ENCODE measurements at regions not wholly inside any gene's neighbourhood (a gene's known extent, or its start where the extent isn't known, plus 50 kb on each side); places are given as distances from the start of the nearest gene placed in this dataset.
"Not testable (repeated sequence)": the region's sequence is repeated elsewhere in the genome, so short reads cannot be mapped to it uniquely, and the experiment has no call there.

DNA sequence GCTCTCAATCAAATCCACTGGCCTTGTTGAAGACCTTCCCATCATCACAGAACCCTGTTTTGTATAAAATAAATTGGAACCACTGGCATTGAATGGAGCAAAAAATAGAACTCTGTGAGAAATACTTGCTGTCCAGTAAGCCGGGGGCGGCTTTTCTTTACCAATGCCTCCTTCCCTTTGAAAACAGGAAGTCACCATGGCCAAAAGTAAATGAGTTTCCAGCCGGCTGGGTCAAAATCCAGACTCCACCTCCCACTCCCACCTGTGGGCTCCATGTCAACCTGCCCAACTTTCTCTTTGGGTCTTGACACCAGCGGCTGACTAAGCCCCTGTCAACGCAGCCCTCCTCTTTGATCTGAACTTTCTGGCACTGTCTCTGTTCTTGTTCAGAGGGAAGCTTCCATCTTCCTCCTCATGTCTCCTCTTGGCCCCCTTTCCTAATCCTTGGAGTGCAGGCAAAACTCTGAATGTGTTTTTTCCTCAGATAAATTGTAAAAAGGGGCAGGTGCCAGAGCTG lies 95.2 kb downstream of the TFAP2C start:
- DNase-seq (ENCODE audit: low read depth, low spot score), result no peak

DNA sequence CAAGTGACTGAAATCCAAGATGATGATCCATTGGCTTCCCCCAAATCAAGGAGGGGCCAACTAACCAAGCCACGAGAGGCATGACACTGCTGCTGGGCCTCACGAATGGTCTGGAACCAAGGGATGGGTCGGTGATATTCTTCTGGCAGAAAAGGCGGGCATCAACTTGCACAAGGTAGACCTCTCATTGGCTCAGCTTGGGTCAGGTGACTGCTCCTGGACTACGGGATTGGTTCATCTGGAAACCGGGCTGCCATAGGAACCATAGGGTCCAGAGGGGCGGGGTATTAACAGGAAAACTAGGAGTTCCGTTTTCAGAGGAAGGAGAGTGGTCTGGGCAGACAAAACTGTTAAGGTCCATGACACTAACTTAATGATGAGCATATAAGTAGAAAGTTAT lies 100.9 kb downstream of the TFAP2C start:
- DNase-seq (ENCODE audit: low read depth, low spot score), result no peak

DNA sequence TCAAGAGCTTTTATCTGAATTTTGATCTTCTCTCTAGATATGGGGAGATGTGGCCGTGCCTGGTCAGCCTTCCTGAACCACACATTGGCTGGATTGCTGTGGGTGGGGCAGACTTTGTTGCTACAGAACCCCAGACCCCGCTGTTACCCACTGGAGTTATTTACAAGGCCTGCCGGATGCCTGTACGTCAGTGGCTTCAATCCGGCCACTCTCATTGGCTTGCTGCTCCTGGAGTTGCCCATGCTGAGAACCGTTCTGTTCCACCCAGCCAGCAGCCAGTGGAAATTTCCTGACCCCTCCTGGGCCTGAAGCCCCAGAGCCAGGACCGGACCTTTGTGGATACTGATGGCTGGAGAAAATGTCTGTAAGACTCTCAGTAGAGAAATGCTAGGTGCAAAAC lies 101.9 kb downstream of the TFAP2C start:
- no peak for DNase-seq (ENCODE audit: low read depth, low spot score)

DNA sequence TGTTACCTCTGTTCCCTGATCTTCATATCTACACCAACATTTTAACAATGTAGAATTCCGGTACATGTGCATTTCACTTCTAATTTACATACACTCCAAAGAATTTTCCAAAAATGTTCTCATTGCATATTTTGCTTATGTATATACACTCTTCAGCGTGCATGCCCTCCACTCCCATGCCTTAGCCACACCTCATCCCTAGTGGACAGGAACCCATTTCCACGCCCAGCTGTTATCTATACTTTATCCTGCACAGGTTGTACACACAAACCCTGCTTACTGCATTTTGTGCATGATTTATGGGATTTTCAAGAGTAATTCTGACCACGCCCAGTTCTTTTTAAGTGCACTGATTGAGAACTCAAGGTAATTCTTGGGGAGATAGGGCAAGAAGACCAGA lies 102.4 kb downstream of the TFAP2C start:
- DNase-seq (ENCODE audit: low read depth, low spot score), result no peak

DNA sequence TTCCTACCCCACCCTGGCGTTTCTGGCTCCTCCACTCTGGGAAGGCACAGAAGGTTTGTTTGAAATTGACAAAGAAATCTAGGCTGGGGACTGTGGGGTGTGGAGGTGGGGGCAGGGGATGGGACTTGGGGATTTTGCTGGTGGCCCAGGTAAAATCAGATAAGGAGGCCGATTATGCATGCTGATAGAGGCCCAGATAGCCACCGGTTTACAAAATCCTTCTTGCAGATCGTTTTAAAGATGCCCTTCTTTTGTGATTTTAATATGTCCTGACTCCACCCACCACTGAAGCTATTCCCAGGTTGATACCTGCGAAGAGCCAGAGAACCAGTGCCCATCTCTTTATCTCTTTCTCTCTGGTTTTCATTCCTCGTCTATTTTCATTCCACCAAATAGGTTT lies 104.9 kb downstream of the TFAP2C start:
- DNase-seq (ENCODE audit: low read depth, low spot score), result no peak

DNA sequence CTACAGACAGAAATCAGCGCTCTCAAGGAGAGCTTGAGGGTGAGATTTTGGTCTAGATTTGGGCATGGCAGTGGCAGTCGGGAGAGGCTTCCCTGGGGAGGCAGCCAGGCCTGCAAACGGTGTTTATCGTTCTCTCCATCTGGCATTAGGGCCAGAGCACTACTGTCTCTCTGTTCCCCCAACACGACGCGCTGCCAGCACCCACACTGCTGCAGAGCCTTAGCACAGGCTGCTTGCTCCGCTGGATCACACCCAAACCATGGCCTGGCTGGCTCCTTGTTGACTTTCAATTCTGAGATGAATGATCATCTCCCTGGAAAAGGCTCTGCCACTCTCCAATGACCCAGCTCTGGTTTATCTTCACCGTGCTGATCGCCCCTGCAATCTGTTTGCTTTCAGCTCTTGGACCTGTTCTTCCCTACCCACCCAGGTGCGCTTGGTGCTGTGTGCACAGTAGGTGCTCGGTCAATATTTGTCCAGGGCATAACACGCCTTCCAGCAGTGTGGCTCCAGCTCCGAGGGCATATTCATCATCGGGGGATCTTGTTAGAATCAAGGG lies 106.1 kb downstream of the TFAP2C start:
- no peak for DNase-seq (ENCODE audit: low read depth, low spot score)

DNA sequence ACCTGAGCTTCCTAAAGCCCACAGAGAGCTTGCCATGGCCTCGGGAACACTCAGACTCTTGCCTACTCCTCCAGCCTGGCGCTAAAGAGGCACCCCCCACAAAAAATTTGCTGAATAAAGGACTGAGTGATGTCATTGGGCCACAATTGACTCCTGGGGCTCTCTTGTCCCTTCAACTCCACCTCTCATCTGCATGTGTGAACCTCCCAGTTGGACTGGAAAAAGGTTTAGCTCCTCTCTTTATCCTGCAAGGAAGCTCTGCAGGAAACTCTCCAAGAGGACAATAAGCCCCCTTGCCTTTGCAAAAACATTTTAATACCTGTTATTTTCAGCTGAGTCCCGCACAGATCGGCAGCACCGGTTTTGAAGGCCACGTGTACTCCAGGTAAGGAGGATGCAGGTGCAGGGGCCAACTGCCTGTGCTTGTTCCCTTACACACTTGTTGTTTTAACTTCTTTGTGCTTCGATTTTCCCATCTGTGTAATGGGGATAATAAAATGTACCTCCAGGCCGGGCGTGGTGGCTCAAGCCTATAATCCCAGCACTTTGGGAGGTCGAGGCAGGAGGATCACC lies 107.3 kb downstream of the TFAP2C start:
- DNase-seq (ENCODE audit: low read depth, low spot score), result no peak

DNA sequence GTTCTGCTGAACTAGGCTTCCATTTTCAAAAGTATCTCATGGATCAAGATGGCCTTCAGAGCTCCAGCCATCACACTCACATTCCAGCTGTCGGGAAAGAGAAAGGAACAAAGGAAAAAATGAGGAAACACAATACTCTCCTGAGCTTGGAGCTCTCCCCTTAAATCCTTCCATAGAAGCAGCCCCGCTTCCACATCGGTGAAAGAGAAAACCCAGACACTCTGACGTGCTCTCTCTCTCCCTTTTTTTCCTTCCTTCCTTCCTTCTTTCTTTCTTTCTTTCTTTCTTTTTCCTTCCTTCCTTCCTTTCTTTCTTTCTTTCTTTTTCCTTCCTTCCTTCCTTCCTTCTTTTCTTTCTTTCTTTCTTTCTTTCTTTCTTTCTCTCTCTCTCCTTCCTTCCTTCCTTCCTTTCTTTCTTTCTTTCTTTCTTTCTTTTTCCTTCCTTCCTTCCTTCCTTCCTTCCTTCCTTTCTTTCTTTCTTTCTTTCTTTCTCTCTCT lies 115.3 kb downstream of the TFAP2C start:
- DNase-seq (ENCODE audit: low read depth, low spot score), result not testable (repeated sequence)

DNA sequence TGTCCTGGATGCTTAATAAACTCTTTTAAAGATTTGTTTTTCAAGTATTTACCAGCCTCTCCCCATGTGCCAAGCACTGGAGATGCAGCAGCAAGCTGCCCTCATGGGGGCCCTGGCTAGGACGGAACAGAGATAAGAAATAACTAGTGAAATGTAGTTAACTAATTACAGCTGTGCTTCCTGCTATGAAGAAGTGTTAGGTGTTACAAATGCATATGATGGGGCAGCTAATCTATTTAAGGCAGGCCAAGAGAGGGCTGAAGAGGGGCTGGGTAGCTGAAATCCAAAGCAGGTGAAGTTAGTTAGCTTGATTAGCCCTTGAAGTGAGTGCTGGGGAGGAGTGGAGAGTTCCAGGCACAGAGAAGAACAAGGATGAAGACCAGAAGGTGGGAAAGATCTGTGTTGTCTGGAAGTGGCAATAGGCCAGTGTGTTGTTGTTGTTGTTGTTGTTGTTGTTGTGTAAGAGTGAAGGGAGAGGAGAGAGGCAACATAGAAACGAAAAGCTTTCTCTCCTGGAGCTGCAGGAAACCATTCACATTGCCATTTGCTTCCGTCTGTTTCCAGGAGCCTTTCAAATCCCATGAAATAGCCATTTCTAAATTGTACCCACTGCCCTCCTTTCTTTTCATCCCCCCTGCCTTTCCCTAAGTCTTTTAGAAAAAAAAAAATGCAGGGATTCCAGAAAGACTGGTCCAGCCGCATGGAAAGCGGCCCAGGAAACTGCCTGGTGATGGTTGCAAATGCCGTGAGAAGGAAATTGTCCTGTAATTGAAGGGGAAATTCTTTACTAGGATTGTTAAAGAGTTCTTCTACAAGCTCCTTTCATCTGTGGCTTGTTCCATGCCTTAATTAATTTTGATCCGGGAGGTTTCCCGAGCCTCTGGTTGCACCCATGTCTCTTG lies 119.6 kb downstream of the TFAP2C start:
- no peak for DNase-seq (ENCODE audit: low read depth, low spot score)

DNA sequence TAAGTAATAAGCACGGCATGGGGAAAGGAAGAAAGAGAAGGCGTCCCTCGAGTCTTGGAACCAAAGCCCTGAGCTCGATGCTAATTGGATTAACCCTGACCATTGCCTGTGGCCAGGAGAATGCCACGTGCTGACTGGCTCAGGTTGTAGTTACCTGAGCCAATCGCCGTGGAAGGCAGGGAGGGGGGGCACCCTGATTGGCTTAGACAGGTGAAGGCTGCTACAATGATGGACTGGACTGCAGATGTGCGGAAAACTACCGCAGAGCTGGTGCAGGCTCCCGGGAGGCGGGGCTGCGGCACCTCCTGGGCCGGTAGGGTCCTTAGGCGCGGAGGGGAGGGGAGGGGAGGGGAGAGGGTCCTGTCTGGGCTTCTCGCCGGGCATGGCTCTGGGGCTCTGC lies 121.3 kb downstream of the TFAP2C start:
- no peak for DNase-seq (ENCODE audit: low read depth, low spot score)

DNA sequence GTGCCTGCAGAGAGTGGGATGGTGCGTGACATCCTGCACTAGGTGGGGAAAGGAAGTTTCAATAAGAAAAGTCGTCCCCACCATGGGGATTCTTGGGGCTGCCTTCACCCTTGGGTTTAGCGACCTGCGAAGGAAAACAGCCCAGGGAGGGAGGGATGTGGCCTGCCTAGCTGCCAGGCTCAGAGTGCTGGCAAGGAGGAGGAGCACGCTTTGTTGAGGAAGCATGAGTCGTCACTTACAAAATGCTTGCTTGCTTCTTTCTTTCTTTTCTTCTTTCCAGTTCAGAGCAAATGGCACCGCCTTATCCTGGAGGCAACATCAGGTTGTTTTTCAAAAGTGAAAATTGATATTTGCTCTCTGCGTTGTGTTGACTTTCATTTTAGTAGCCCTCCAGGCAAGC lies 123.2 kb downstream of the TFAP2C start:
- DNase-seq (ENCODE audit: low read depth, low spot score), result no peak

DNA sequence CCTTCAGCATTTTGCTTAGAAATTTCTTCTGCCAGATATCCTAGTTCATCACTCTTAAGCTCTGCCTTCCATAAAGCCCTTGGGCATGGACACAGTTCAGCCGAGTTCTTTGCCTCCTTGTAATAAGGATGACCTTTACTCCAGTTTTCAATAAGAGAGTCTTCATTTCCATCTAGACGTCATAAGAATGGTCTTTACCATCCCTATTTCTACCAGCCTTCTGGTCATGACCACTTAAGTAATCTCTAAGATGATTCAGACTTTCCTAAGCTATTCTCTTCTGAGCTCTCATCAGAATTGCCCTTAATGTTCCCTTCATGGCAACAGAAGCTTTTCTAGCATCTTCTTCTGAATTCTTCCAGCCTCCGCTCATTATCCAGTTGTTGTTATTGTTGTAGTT lies 126.1 kb downstream of the TFAP2C start:
- DNase-seq (ENCODE audit: low read depth, low spot score), result no peak

DNA sequence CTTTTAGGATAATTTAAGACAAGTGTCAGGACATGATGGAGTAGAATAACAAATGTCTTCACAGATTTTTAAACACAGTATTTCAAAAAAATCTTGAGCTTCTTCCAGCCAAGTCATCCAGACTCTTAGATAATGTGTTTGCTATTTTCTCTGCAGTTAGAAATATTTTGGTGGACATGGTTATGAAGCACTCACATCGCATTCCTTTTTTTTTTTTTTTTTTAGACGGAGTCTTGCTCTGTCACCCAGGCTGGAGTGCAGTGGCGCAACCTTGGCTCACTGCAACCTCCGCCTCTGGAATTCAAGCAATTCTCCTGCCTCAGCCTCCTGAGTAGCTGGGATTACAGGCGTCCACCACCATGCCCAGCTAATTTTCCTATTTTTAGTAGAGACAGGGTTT lies 127.6 kb downstream of the TFAP2C start:
- DNase-seq (ENCODE audit: low read depth, low spot score), result not testable (repeated sequence)

DNA sequence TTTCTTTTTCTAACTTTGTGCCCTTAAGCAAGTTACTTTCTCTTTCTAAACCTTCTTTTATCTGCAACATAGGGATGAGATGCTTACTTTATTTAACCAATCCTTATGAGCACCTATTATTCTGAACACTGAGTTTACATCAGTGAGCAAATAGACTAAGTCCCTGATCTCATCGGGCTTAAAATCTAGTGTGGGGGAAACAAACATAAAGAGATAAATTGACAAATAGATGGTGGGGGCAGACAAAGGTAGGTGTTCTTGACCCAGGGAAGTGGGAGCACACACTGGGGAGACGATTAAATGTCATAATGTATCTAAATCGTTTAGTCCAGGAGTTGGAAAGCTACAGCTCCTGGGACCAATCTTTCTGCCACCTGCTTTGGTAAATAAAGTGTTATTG lies 129.6 kb downstream of the TFAP2C start:
- DNase-seq (ENCODE audit: low read depth, low spot score), result no peak

DNA sequence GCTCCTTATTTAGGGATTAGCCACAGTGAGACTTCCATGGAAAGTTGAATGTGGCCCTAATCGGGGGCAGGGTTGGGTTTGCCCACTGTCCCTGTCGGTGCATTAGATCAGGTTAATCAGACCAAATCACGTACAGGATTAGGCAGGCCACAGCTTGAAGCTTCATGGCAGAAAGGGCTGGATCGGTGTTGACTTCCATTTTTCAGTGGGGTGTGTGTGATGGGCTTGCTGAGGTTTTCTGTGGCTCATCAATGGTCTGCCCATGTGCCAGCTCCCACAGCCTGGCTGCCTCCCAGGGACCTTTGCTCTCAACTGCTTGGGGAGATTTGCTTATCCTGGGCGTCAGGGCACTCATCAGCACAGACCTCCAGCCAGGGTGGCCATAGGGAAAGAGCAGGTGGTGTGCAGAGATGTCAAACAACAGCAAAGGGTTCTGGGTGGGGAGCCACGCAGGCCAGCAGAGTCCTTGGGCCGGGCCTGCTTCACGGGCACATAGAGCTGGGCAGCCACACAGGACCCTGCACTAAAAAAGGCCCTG lies 130.7 kb downstream of the TFAP2C start:
- DNase-seq (ENCODE audit: low read depth, low spot score), result no peak

DNA sequence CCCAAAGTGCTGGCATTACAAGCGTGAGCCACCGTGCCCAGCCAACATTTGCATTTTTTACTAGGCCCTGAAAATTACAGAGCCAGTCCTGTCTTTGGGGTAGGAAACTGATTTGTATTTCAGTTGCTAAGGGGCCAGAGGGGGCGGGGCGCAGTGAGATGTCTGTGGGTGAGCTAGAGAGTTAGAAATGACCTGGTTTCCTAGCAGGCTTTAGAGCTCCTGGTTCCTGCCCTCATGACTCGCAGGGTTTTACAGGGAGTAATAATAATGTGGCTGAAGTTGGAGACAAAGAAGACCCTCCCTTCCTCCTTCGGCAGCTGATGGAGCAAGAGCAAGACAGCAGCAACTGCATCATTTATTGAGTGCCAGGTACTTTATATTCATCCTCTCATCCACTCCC lies 131.5 kb downstream of the TFAP2C start:
- DNase-seq (ENCODE audit: low read depth, low spot score), result no peak

DNA sequence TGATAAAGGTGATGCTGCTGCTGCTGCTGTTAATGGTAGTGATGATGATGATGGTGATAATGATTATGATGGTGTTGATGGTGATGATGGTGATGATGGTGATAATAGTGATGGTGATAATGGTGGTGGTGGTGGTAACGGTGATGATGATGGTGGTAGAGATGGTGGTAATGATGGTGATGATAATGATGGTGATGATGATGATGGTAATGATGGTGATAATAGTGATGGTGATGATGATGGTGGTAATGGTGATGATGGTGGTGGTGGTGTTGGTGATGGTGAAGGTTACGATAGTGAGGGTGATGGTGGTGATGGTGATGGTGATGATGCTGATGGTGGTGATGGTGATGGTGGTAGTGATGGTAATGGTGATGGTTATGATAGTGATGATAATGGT lies 132.3 kb downstream of the TFAP2C start:
- no peak for DNase-seq (ENCODE audit: low read depth, low spot score)

DNA sequence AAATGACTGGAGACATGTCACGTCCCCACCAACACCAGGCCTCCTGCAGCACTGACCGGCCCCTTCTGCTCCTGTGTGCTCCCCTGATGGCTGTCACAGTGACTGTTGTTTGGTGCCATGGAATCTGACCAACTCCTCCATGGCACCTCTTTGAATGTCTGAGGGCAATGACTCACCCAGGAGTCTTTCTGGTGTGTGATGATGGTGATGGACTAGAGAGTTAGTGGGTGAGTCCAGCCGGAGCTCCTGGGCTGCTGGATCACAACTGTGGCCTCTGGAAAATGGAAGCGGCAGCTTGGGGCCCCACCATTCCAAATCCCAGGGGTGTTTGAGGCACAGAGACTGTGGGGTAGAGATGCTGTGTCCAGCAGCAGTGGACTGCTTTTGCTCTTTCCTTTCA lies 133.3 kb downstream of the TFAP2C start:
- DNase-seq (ENCODE audit: low read depth, low spot score), result no peak

DNA sequence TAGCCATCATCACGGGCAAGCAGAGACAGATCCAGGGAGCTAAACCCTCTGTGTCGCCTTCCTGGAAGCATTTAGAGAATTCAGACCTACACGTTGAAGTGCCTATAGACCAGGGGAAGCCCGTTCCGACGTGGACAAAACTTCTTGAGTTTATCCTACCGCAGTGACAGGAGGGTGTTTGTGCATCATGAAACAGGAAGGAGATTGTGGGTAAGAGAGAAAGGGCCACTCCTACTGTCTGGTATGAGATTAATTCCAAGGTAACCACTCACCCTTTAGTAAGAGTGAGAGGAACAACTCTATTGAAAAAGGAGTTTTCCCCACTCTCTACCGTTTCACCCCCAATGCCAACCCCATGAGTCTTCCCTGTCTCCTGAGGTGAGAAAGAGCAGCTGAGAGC lies 133.7 kb downstream of the TFAP2C start:
- DNase-seq (ENCODE audit: low read depth, low spot score), result no peak

DNA sequence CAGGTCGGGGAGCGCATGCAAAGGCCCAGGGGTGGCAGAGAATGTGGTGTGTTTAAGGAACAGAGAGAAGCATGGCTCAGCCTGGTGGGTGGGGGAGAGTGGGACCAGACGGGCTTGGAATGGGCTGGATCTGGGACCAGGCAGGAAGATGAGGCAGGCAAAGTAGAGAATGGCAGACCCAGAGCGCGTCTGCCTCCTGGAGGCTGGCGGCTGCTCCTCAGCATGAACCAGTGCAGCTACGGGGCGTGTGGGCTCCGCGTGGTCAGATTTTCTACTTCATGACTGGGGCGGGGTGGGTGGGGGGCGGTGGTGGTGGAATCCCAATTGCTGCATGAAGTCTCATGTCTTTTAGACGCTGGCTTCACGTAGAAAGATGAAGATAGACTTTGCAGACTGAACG lies 135.6 kb downstream of the TFAP2C start:
- no peak for DNase-seq (ENCODE audit: low read depth, low spot score)

DNA sequence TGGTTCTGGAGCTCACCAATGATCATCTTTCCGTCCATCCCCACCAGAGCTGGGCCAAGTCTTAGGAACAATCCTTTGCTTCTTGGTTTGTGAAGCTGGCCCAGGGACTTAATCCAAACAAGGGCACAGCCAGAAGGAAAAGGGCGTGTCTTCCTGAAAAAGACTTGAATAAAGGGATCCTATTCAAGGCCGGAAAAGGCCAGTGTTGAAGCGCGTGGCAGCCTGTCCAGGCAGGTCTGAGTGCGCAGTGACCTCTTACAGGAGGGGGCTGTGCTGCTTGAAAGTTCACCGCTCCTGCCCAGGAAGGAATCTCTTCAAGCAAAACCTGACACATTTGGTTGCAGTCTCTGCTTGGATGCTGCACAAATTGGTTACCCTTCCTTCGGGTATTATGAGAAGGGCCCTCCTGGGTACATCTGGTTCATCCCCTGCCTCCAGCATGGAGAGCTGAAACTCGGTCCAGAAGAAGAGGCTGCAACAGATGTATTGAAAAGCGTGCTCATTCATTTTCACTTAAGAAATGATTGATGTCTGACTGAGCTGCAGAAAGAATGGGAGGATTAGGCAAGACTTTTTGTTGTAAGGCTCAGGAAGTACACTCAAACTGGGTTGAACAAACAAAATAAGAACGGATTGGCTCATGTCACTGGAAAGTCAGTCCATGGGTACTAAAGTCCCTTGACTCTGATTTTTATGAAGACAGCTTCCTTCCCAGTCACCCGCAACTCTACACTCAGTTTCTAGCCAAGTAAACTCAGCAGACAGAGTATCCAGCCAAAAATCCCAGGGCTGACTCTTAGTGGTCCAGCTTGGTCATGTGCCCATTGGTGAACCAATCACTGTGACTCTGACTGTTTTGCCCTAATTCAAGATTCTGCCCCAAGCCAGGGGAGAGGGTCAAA lies 136.3 kb downstream of the TFAP2C start:
- no peak for DNase-seq (ENCODE audit: low read depth, low spot score)

All from brain pericyte (primary cell).